PFSK-1 (cell line): ENCODE measurements at regions not wholly inside any gene's neighbourhood (a gene's known extent, or its start where the extent isn't known, plus 50 kb on each side); places are given as distances from the start of the nearest gene placed in this dataset.

Experiments
- FOXP2 ChIP-seq: optimal IDR thresholded peaks from 2 replicates; pipeline ENCODE3; 2011; ENCODE audit warnings: borderline replicate concordance, control low read depth, inconsistent platforms; ENCODE audit not compliant: insufficient read depth; ENCODE audit errors: extremely low read length, extremely low read depth
- POLR2AphosphoS5 ChIP-seq: IDR thresholded peaks from 2 replicates; pipeline ENCODE4 v1.6.1; 2012; ENCODE audit warnings: low read depth, mild to moderate bottlenecking, control low read depth, low read length, moderate library complexity
- SIN3A ChIP-seq: IDR thresholded peaks from 2 replicates; pipeline ENCODE4 v1.6.1; 2012; ENCODE audit warnings: mild to moderate bottlenecking, low read length, moderate library complexity, borderline replicate concordance; ENCODE audit not compliant: insufficient read depth
- TAF1 ChIP-seq: IDR thresholded peaks from 2 replicates; pipeline ENCODE4 v1.6.1; 2012; ENCODE audit warnings: low read length, control low read depth, borderline replicate concordance; ENCODE audit not compliant: insufficient read depth
- TF ChIP-seq, protein P1 (sequence below), 2 experiments: IDR thresholded peaks; 2 replicates each; pipeline versions ENCODE4 v1.6.1 to v1.8.0; 2011 to 2012; ENCODE audit warnings: low read depth in 2 of 2, low read length in 2 of 2, control low read depth in 1 of 2, inconsistent platforms in 1 of 2, mild to moderate bottlenecking in 1 of 2, moderate library complexity in 1 of 2; ENCODE audit not compliant: insufficient read depth in 1 of 2

DNA sequence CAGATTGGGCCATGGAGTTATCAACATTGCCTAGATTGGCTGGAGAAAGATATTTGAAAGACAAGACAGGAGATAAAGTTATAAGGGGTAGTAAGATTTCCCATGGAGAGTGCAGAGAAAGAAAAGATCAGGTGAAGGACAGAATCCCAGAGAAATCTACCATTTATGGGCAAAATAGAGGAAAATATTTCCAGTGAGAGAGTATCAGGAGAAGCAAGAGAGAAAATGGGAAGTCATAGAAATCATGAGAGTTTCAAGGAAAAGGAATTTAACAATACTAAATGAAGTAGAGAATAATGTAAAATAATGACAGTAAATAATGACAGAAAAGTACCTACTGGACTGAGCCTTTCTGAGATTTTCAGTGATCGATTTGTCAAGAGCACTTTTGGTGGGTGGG, 447.6 kb upstream of the CHST9 start:
- TF ChIP-seq TAF1 = no peak
- no peak for TF ChIP-seq POLR2AphosphoS5
- no peak for TF ChIP-seq SIN3A
- TF ChIP-seq, protein P1, sequence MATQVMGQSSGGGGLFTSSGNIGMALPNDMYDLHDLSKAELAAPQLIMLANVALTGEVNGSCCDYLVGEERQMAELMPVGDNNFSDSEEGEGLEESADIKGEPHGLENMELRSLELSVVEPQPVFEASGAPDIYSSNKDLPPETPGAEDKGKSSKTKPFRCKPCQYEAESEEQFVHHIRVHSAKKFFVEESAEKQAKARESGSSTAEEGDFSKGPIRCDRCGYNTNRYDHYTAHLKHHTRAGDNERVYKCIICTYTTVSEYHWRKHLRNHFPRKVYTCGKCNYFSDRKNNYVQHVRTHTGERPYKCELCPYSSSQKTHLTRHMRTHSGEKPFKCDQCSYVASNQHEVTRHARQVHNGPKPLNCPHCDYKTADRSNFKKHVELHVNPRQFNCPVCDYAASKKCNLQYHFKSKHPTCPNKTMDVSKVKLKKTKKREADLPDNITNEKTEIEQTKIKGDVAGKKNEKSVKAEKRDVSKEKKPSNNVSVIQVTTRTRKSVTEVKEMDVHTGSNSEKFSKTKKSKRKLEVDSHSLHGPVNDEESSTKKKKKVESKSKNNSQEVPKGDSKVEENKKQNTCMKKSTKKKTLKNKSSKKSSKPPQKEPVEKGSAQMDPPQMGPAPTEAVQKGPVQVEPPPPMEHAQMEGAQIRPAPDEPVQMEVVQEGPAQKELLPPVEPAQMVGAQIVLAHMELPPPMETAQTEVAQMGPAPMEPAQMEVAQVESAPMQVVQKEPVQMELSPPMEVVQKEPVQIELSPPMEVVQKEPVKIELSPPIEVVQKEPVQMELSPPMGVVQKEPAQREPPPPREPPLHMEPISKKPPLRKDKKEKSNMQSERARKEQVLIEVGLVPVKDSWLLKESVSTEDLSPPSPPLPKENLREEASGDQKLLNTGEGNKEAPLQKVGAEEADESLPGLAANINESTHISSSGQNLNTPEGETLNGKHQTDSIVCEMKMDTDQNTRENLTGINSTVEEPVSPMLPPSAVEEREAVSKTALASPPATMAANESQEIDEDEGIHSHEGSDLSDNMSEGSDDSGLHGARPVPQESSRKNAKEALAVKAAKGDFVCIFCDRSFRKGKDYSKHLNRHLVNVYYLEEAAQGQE (IDR thresholded peaks at IDR 0.05; ENCODE audit: insufficient read depth in 1 of 2, low read depth in 2 of 2, low read length in 2 of 2) = no peak
- no peak for TF ChIP-seq FOXP2

DNA sequence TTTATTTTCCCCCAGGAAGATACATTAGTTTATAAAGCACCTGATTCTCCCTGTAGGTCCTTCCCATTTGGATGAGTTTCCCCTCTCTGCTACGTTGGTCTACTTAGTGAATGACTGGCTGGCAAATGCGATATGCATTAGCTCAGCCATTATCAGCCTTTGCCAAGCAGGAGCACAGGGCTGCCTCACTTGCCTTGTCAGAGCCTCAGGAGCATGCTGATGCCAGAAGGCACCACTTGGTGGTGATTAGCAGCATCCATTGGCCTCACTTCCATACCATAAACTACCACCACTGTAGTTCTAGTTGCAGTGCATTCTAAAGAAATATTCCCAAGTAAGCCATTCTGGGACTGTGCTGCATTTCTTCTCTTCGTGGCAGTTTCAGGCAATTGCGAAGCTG, 442.8 kb upstream of the CHST9 start:
- TF ChIP-seq POLR2AphosphoS5 (no peak), TAF1 (no peak), FOXP2 (no peak)
- TF ChIP-seq, protein P1 (IDR thresholded peaks at IDR 0.05; ENCODE audit: insufficient read depth in 1 of 2, low read depth in 2 of 2, low read length in 2 of 2) = no peak

DNA sequence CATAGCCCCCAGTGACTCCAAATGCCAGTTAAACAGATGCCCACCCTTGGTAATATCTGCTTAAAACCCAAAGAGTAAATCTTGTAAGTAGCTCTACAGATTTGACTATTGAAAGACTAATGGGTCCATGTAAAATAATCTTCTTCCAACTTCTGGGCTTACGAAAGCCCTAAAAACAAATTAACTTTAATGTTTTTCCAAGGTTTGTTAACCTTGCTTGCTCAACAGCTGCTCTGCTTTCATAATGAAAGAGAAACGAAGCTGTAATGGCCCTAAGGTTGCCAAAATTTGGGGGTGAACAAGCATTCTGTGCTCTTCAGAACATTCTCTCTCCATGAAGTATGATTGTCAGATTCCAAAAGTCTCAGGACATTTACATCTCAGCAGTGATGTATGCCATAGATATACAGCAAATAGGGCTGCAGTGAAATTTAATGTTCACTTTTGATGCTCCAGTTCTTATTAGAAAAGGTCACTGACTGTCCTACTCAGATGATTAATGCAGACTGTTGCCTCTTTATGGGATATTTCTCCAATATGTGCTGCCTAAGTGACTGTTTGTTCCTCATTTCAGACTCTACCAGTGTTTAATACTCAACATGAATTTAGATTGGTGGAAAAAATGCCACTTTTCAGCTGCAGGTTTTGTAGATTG, 436.3 kb upstream of the CHST9 start:
- TF ChIP-seq FOXP2 (no peak), SIN3A (no peak), TAF1 (no peak), POLR2AphosphoS5 (no peak)
- TF ChIP-seq, protein P1 (IDR thresholded peaks at IDR 0.05; ENCODE audit: insufficient read depth in 1 of 2, low read depth in 2 of 2, low read length in 2 of 2) = no peak

DNA sequence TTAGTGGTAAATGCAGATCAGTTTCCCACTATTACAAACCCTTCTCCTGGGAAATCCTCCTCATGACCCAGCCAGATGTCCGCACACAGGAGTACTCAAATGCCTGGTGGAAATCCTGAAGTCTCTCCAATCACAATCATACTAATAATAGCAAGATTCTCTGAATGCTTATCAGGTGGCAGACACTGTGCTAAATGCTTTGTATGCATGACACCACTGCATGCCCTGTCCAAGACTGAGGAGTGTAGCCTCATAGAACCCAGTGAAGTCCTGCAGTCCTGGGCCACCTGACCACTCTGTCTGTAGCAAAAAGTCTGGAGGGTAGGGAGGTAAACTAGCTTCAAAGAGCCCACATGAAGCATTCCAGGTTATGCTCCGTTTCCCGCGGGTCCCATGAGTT, 434.8 kb upstream of the CHST9 start:
- TF ChIP-seq POLR2AphosphoS5 (no peak), SIN3A (no peak), TAF1 (no peak), FOXP2 (no peak)
- TF ChIP-seq, protein P1 (IDR thresholded peaks at IDR 0.05; ENCODE audit: insufficient read depth in 1 of 2, low read depth in 2 of 2, low read length in 2 of 2) = no peak

DNA sequence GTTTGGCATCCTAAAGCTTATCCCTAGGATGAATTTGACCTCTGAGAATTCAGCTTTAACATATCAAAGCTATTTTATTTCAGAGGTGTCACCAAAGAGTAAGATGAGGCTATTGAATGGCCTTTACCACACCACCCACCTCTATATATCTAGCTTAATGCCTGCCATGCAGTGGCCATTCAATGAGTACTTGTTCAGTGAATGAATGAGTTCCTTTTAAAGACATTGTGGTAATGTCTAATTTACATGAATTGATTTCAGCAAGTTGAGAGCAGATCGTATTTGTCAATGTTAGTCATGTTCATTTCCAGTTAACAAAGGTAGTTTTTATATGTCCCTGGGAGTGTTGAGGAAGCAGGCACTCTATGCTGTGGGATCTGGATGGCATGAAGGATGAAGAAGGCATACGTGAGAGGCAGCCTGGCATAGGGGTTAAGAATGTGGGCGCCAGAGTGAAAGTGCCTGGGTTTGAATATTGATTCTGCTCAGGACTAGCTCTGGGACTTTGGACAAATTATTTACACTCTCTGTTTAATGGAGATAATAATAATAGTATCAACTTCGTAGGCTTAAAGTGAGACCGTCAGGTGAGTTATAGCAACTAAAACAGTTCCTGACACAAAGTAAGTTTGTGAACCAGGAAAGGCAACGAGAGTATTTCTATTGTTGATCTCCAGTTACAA, 434.1 kb upstream of the CHST9 start:
- TF ChIP-seq SIN3A (no peak), POLR2AphosphoS5 (no peak), FOXP2 (no peak), TAF1 (no peak)
- TF ChIP-seq, protein P1 (IDR thresholded peaks at IDR 0.05; ENCODE audit: insufficient read depth in 1 of 2, low read depth in 2 of 2, low read length in 2 of 2) = no peak
